ENCODE measurements at regions not wholly inside any gene's neighbourhood (a gene's known extent, or its start where the extent isn't known, plus 50 kb on each side); places are given as distances from the start of the nearest gene placed in this dataset.
A peak's percentile ranks its signal among the peaks of the same experiment; 100 is the strongest.

DNA sequence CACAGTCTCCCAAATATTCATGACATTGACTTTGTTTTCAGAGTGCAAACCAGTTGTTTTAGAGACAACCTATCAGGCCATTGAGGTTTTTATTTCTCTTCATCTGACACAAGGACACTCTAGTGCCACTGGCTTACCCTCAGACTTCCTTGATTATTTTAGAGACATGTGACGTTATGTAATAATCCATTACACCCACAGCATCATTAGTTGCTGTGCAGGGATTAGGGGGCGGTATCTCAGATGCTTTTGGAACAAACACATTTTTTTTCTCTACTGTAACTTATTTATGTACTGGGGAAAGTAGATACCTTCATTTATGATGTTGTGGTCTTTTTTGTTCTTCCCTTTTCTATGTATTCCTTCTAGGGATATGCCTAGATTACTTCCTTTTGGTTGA is 2293.1 kb downstream of the PCDH7 start:
- DNase-seq, result no peak
- in situ Hi-C loops (cut with MboI; ENCODE audit: low pct_unique_long_range_greater_than_20kb, low sequenced_read_pairs), result no loop called here

DNA sequence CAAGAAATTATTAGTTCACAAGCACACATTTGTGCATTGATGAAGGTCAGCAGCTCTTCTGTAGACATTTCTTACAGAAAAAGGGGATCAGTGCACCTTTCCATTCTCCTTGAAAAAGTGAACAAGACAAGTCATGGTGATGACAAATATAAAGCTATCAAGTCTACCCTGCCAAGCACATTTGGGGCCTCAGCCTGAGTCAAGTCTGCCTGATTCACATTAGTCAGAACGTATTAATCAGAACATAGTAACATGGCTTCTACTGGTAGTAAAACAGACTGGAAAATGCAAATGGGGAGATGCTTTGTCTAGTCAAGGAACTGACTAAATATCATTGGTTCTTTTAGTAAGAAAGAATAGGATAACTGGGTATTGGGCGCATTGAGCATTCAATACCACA is 2305.1 kb downstream of the PCDH7 start:
- in situ Hi-C loops (cut with MboI; ENCODE audit: low pct_unique_long_range_greater_than_20kb, low sequenced_read_pairs), result no loop called here
- DNase-seq, result no peak

GRCh38 chr4:33029976-33030375 is 2309.8 kb downstream of the PCDH7 start:
- in situ Hi-C loops (cut with MboI; ENCODE audit: low pct_unique_long_range_greater_than_20kb, low sequenced_read_pairs), result no loop called here
- DNase-seq, result no peak

GRCh38 chr4:33031328-33031727 is 2311.2 kb downstream of the PCDH7 start:
- in situ Hi-C loops (cut with MboI; ENCODE audit: low pct_unique_long_range_greater_than_20kb, low sequenced_read_pairs), result no loop called here
- no peak for DNase-seq

DNA sequence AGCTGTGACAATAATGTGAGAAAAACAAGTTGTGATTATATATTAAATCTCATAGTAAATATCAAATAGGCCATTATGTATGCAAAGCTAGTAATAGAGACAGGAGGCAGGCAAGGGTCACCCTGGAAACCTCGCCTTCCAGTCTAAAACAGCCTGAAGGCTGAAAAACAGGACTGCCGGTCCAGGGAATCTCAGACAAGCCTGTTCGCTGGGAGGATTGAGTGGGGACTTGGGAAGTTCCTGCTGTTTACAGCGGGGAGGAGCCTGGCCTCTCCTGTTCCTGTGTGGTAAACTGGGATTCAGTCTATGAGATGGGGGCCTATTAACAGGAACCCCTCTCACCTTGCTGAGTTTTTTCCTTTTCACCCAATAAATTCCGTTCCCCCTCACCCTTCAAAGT is 2317.3 kb downstream of the PCDH7 start:
- in situ Hi-C loops (cut with MboI; ENCODE audit: low pct_unique_long_range_greater_than_20kb, low sequenced_read_pairs), result no loop called here
- DNase-seq, result no peak

DNA sequence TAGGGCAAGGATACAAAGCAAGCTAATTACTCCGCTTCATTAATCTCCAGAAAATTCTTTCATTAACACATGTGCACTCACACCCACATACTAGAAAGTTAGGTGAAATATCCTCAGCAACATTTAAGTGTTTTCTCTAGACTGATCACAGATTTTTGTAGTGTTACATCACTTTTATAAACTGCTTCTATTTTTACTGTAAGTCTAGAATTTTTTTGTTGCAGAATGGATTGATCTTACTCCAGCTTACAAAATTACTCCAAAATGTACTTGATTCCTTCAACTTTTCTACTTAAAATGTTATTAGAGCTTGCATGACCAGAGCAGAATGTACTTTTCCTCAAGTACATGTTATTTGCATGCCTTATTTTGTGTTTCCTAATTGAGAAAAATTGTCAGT is 2325.2 kb downstream of the PCDH7 start:
- in situ Hi-C loops (cut with MboI; ENCODE audit: low pct_unique_long_range_greater_than_20kb, low sequenced_read_pairs), result no loop called here
- DNase-seq, result no peak

DNA sequence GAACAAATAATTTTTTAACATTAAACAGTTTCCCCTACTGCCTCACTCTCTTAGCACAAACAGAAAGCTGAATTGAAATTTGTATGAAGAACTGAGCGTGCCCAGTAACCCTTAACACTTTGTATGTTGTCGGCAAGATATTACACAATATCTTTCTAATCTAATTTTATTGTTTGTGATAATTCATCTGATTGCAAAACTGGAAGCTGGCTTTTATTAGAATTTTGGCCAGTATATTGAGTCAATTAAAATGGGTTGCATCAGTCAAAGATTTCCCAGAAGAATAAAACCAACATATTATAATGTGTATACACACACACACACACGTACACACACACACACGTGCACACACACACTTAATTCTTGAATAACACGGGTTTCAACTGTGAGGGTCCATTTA is 2332.1 kb downstream of the PCDH7 start:
- DNase-seq, result no peak
- in situ Hi-C loops (cut with MboI; ENCODE audit: low pct_unique_long_range_greater_than_20kb, low sequenced_read_pairs), result no loop called here

DNA sequence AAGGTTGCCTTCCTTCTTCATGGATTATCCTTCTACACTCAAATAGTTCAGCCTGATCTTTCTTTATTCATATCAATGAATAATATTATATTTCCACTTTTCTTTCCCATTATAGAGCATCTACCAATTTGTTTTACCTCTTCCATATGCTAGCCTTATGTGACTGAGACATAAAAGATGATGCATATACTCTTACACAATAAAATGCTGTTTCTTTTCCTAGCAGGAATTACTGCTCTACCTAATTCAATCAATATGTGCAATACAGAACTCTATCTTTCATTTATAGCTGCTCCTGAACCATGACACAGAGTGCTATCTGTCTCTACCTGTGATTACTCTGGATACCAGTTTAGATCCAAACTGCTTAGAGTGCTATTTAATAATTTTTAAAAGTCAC is 2334.0 kb downstream of the PCDH7 start:
- in situ Hi-C loops (cut with MboI; ENCODE audit: low pct_unique_long_range_greater_than_20kb, low sequenced_read_pairs), result no loop called here
- no peak for DNase-seq

GRCh38 chr4:33054656-33055196 is 2334.6 kb downstream of the PCDH7 start:
- in situ Hi-C loops (cut with MboI; ENCODE audit: low pct_unique_long_range_greater_than_20kb, low sequenced_read_pairs), result no loop called here
- no peak for DNase-seq

DNA sequence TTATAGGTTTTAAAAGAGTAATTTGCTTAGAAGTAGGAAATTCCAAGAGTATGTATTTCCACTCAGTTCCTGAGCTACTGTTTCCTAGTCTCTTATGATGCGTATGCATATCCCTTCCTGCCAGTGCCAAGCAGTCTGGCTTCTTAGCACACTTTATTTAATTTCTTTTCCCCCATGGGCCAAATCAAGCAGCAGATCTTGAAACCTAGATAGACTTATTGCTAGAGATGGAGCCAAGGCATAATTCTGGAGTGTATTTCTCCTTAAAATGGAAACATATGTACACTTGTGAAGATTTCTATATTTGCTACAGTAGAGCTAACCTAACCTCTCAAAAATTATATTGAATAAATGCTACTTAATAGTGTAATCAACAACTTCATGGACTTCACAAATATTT is 2337.6 kb downstream of the PCDH7 start:
- no peak for DNase-seq

DNA sequence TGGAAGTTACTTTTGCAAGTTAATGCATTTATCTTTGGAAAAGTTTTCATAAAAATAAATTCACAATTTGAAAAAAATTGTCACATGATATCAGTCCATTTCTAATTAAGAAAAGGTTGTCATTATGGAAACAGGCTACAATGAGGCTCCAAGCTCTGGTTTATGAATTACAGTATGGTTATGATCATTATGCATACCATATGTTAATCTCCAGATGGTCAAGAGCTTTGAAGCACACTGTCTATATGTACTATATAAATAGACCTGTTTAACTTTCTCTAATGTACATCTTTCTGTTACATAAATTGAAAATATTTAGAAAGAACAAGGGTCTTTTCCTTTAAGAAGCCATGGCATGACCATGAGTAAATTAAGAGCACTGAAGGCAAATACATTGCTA is 2338.8 kb downstream of the PCDH7 start:
- no peak for DNase-seq
- in situ Hi-C loops (cut with MboI; ENCODE audit: low pct_unique_long_range_greater_than_20kb, low sequenced_read_pairs), result no loop called here

More for the DNA sequence above, 2337.6 kb downstream of the PCDH7 start:
- in situ Hi-C loops (cut with MboI; ENCODE audit: low pct_unique_long_range_greater_than_20kb, low sequenced_read_pairs), result no loop called here

DNA sequence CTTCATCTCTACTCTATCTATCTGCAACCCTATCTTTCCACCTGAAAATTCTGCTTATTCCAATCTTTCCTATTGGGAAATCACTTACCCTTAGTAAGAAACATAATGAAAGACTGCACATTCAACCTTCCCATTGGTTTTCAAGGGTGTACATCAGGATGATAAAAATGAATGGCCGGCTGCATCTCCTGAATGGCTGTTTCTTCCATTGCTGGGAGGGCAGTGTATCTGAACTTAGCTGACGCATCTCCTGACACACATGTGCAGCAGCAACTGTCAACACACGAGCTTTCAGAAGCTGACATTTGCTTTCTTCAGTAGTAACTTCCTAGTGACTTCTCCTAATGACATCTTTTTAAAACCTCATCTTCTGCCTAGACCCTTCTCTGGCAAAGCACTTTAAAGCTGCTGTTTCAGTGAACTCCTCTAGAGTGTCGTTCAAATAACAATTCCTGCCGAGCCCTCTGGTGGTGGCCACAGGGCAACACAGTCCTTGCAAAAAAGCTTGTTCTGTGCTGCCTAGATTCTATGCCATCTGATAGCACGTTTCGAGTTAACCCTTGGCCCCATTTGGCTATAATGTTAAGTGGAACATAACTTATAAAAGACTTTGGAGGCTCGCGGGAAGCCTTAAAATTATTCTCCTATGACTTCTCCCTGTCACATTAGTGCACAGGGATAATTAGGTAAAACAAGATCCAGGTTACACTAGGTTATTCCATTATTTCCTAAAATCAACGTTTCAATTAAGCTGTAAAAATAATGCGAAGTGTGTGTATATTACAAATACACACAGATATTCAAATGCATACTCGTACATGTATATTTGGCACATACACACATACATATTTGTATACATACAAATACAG is 2340.7 kb downstream of the PCDH7 start:
- in situ Hi-C loops (cut with MboI; ENCODE audit: low pct_unique_long_range_greater_than_20kb, low sequenced_read_pairs), result no loop called here
- peak; percentile 43 for DNase-seq

- in situ Hi-C loops (cut with MboI; ENCODE audit: low pct_unique_long_range_greater_than_20kb, low sequenced_read_pairs), result no loop called here
- no peak for DNase-seq
Measured at GRCh38 chr4:33061727-33062126, 2341.6 kb downstream of the PCDH7 start.

DNA sequence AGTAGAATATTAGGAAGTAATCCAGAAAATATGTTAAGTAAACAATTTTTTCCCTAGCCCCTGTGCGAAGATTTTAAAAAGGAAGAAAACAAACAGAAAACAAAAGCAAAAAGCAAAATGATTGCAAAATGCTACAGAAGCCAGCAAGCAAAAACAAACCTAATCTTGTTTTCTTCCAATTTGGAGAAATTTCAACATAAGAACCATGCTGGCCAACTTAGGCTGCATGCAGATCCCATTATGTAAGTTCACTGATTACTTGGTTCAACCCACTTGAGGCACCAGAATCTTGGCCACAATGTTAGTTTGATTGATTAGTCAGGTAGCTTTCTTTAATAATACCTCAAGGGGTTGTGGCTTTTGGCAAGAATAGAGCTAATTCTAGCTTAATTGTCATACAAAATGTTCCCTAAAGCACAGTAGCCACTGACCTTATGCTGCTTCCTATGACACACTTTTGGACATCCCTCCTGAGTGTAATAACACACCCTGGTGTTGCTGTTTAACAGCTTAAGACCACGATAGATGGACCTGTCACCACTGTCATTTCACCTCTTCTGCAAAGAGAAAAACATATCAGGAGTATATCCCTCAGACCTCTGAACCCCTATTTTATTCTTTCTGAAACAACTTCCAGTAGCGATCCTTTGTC is 2342.1 kb downstream of the PCDH7 start:
- in situ Hi-C loops (cut with MboI; ENCODE audit: low pct_unique_long_range_greater_than_20kb, low sequenced_read_pairs), result no loop called here
- no peak for DNase-seq

- no peak for DNase-seq
Measured at GRCh38 chr4:33063241-33063640, 2343.1 kb downstream of the PCDH7 start.

DNA sequence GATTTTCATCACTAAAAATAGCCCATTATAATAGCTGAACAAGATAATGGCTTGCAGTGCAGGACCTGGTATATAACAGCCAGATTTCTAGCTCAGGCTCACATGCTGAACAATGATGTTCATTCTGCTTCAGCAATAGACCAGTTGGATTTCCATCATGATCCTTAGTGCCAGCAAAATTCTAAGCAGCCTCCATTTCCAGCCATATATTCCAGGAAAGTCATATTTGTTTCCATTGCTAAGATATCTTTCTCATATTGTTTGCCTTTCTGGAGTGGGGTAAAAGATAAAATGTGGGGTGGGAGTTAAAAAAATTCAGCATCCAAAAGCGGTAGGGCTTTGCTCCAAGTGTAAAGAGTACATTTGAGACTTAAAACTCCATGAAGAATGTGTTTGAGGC is 2344.1 kb downstream of the PCDH7 start:
- in situ Hi-C loops (cut with MboI; ENCODE audit: low pct_unique_long_range_greater_than_20kb, low sequenced_read_pairs), result no loop called here
- no peak for DNase-seq

More at GRCh38 chr4:33063241-33063640, 2343.1 kb downstream of the PCDH7 start:
- in situ Hi-C loops (cut with MboI; ENCODE audit: low pct_unique_long_range_greater_than_20kb, low sequenced_read_pairs), result no loop called here

GRCh38 chr4:33065749-33066148 is 2345.6 kb downstream of the PCDH7 start:
- in situ Hi-C loops (cut with MboI; ENCODE audit: low pct_unique_long_range_greater_than_20kb, low sequenced_read_pairs), result no loop called here

DNA sequence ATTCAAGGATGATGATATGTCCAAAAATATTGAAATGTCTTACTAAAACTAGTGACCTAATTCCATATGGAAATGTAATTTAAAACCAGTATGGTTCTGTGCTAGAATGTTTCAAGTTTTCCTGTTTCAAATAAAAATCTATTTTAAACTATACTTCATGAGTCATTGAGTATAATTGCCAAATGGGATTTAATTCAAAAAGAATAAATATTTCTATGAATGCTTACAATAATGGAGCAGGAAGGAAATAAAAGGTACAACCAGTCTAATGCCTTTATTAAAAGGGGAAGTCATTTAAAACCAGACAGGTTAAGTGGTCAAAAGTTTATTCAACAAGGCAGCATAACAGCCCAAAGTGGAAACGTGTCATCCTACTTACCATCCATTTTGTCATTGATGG is 2347.1 kb downstream of the PCDH7 start:
- DNase-seq, result no peak
- in situ Hi-C loops (cut with MboI; ENCODE audit: low pct_unique_long_range_greater_than_20kb, low sequenced_read_pairs), result no loop called here

More at GRCh38 chr4:33065749-33066148, 2345.6 kb downstream of the PCDH7 start:
- DNase-seq, result no peak

- in situ Hi-C loops (cut with MboI; ENCODE audit: low pct_unique_long_range_greater_than_20kb, low sequenced_read_pairs), result no loop called here
- no peak for DNase-seq
Measured at GRCh38 chr4:33068539-33068938, 2348.4 kb downstream of the PCDH7 start.

DNA sequence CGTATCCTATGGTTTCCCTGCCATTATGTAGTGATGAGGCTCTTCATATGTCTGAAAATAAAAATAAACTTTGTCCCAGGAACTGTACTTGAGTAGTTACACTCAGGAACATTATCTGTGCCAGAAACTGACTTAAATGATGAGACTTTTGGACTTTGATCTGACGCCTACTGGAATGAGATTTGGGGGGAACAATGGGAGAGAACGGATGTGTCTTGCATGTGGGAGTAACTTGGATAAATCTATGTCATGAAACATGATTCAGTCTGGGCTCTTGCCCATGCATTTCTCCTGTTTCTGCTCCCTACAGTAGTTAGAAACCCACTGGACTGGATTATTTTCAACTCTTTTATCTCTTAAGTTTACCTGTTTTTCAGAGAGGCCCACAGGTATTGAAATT is 2351.4 kb downstream of the PCDH7 start:
- DNase-seq, result no peak
- in situ Hi-C loops (cut with MboI; ENCODE audit: low pct_unique_long_range_greater_than_20kb, low sequenced_read_pairs), result no loop called here
